SH-SY5Y (cell line): ENCODE measurements at regions not wholly inside any gene's neighbourhood (a gene's known extent, or its start where the extent isn't known, plus 50 kb on each side); places are given as distances from the start of the nearest gene placed in this dataset.

Source experiments
- GATA2 ChIP-seq: IDR thresholded peaks from 2 replicates; pipeline ENCODE4 v1.6.1; 2011; ENCODE audit warnings: mild to moderate bottlenecking, low read depth, low read length
- GATA3 ChIP-seq: IDR thresholded peaks from 2 replicates; pipeline ENCODE4 v1.6.1; 2011; ENCODE audit warnings: low read depth, mild to moderate bottlenecking, low read length, moderate library complexity

DNA sequence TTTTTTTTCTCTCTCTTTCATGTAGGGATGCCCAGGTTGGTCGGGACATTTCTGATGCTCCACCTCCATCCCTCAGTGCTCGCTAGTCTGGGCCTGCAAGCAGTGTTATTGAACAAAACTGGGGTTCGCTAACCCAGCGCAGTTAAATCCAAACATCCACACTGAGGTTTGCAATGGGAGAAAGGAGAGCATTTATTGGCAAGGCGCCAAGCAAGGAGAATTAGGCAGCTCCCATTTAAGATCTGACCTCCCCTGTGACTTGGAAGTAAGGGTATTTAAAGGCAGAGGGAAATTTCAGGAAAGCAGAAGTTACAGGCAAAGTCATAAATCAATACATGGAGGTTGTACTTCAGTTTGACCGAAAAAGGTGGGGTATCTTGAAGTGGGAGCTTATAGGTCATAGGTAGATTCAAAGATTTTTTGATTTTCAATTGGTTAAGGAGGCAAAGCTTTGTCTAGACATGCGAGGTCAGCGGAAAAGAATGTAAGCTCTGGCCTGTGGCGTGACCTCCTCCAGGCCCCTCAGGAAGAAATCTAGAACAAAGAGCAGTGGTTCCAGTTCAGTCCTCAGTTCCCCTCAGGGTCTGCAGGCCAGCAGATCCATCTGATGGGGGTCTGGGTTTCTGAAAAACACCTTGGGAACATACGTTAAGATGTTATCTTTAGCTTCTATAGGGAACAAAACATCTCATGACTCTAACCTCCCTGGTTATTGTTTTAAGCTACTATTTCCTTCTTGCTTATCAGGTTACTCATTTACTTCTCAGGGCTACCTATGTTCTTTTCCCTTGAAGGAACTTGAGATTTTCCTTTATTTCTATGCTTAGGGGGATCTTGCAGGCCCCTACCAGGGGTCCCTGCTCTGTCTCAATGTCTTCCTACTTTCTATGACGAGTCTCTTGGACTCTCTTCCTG, 66.0 kb upstream of the KIF16B start:
- TF ChIP-seq GATA2 (no peak; the same call in 1 of the 2 replicates), GATA3 (no peak)

DNA sequence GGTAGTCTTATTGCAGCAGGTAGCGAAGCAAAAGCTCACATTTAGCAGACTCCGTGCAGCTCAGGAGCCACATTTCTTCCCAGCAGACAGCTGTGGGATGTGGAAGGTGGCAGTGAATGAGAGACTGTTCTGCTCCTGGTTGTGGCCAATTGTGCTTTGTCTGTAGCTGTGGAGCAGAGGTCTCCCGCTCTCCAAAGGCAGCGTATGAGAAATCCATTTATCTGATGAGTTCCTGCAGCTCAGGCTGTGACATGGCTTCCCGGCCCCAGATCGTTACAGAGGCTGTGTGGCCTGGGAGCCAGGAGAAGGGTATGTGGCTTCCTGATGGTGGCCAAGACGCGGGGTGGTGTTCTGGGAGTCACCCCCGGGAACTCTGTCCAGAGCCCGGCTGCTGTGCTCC, 64.5 kb upstream of the KIF16B start:
- no peak for TF ChIP-seq GATA3
- TF ChIP-seq GATA2 = no peak

GRCh38 chr20:16626849-16627248, 53.6 kb upstream of the KIF16B start:
- TF ChIP-seq GATA3 = no peak
- TF ChIP-seq GATA2 = no peak

GRCh38 chr20:16624106-16624505, 50.9 kb upstream of the KIF16B start:
- no peak for TF ChIP-seq GATA3
- TF ChIP-seq GATA2 = no peak
